ENCODE measurements at regions not wholly inside any gene's neighbourhood (a gene's known extent, or its start where the extent isn't known, plus 50 kb on each side); places are given as distances from the start of the nearest gene placed in this dataset.

GRCh38 chr10:128560406-128560805 lies 434.2 kb upstream of the MKI67 start:
- DNase-seq (ENCODE audit: low read depth) = no peak

DNA sequence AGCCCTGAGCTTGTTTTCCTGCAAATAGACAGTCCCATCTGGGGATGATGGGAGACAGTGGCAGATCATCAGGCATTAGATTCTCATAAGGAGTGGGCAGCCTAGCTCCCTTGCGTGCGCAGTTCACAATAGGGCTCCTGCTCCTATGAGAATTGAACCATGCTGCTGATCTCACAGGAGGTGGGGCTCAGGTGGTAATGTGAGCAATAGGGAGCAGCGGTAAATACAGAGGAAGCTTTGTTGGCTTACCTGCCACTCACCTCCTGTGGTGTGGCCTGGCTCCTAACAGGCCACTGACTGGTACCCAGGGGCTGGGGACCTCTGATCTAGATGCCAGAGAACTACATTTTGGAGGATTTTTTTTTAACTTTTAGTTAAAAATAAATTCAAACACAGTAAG lies 434.8 kb upstream of the MKI67 start:
- DNase-seq (ENCODE audit: low read depth) = no peak

DNA sequence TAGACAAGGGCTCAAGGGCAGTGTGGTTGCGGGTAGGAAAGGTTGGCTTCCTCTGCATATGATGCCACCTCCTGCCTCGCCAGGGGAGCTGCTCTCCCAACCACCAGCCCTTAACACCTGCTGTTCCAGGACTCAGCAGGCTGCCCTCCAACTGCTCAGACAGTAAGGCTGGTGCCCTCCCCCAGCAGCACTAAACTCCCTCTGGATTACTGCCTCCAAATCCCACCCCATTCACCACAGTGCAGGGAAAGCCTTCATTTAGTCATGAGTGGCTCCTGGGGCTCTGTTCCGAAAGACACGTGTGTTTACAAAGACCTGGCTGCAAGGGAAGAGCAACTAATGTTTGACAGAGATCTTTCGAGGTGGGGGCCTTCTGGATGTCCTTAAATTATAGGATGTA lies 437.2 kb upstream of the MKI67 start:
- DNase-seq (ENCODE audit: low read depth) = no peak

- no peak for DNase-seq (ENCODE audit: low read depth)
Observed at GRCh38 chr10:128563904-128564303, 437.7 kb upstream of the MKI67 start.

- no peak for DNase-seq (ENCODE audit: low read depth)
Observed at GRCh38 chr10:128566361-128566968, 440.2 kb upstream of the MKI67 start.

DNA sequence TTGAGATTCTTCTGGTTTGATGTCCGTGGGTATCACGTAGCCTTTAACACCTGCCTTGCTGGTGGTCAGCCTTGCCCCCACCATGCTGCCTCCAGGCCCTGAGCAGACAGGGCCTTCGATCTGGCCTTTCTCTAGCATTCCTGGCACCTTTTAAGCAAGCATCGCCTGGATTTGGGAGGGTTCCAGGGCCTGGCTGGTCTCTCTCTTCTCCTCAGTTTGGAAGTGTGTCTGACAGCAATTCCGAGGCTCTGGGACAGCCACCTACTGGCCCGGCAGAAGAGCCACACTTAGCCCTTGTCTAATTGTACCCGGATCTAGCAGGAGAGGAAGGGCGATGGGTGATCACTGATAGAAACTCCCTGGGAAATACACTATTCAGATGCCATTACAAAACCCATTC lies 441.3 kb upstream of the MKI67 start:
- no peak for DNase-seq (ENCODE audit: low read depth)

- no peak for DNase-seq (ENCODE audit: low read depth)
Observed at GRCh38 chr10:128568041-128568440, 441.8 kb upstream of the MKI67 start.

DNA sequence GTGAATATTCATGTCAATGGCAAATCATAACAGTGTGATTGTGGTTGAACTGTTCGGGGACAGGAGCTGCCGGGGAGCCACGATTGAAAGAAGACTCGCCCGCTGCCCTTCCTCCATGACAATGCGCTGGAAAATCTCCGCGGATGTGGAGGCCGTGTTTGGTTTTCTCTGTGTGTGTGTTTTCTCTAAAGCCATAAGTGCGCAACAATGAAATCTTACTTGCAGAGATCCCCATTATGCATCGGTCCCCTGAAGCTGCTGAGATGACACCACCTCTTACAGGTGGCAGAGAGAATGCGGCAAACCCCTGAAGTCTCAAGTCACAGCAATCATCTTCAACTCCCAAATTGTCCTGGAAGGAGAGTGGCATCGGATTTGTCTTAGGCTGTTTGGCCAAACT lies 442.3 kb upstream of the MKI67 start:
- no peak for DNase-seq (ENCODE audit: low read depth)

GRCh38 chr10:128568990-128569945 lies 443.0 kb upstream of the MKI67 start:
- DNase-seq (ENCODE audit: low read depth) = no peak

DNA sequence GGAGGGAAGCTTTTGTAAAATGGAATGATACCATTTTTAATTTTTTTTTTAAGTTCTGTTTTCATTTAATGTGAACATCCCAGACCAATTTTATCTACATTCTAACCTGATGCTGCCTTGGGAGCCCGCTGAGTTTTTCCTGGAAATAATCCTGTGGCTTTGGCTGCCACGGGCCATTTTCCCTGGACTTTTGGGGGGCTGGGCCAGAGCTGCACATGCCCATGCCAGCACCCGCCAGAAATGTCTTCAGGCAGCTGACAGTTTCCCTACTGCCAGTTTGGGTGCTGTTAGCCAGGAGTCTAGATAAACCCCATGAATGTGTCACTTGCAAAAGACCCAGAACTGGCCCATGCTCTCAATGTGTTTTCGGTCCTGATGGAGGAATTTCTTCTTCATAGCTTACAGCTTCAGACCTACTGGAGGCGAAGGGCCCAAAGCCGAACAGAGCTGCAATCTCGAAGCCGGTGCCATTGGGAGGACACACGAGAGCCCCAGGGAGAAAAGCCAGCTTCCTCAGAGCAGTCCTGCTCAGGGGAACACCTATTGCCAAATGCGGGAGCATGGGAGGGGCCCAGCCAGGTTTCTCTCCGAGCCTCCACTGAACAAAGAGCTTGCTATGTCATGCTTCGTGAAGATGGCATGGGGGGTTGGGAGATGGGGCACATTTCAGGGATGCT lies 444.2 kb upstream of the MKI67 start:
- DNase-seq (ENCODE audit: low read depth) = no peak

DNA sequence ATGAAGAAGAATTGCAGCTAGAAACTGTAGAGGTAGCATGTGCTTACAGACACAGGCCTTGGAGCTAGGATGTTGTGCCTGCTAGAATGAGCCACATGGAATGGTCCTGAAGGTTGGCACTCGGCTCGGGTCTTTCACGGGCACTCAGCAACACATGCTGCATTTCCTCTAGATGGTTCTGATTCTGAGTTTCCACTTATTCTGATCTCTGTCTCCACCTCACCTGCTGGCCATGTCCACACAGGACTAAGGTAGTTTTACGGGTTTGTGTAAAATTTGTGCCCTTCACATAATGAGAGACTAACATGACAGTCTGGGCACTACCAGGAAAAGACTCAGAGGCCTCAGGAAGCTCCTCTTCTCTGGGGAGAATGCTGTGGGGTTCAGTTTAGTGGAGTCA lies 444.8 kb upstream of the MKI67 start:
- no peak for DNase-seq (ENCODE audit: low read depth)

DNA sequence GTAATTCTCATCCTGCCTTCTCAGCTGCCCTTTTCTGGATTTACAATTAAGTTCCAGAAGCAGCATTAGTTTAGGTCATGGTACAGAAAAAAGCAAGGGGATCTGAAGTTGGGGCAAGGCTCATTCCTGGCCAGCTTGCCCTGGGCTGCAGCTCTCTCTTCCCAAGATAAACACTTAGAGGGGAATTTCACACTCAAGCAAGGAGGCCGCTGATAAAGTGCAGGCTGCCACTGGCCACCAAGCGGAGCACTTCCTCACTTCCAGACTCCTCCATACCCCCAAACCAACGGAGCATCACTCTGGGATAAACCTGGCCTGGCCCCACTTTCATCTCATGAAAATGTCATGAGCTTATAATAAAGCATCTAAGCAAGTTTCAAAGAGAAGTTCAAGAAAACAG lies 445.5 kb upstream of the MKI67 start:
- no peak for DNase-seq (ENCODE audit: low read depth)

DNA sequence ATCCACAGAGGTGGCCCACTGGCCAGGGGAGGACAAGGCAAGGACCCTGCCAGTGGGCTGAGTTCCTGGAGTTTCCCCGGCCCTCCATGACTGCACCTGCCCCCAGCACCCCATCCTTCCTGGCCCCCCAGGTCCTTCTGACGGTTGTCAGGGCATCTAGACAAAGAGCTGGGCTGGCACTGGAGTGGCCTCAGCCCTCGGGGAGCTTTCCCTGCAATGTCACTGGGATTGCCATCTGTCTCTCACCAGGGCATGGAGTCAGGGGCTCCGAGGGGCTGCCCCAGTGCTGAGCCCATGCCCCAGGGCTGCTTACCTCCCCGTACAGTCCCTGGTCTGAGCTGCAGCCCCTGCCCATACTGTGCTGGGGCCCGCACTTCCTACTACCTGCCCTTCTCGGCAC lies 446.5 kb upstream of the MKI67 start:
- no peak for DNase-seq (ENCODE audit: low read depth)

- no peak for DNase-seq (ENCODE audit: low read depth)
Observed at GRCh38 chr10:128573281-128573845, 447.1 kb upstream of the MKI67 start.

GRCh38 chr10:128573986-128574385 lies 447.8 kb upstream of the MKI67 start:
- DNase-seq (ENCODE audit: low read depth) = no peak

- no peak for DNase-seq (ENCODE audit: low read depth)
Observed at GRCh38 chr10:128574581-128575210, 448.5 kb upstream of the MKI67 start.

- DNase-seq (ENCODE audit: low read depth) = no peak
Observed at GRCh38 chr10:128575761-128576160, 449.5 kb upstream of the MKI67 start.

- DNase-seq (ENCODE audit: low read depth) = no peak
Observed at GRCh38 chr10:128576336-128576735, 450.1 kb upstream of the MKI67 start.

GRCh38 chr10:128576943-128577670 lies 450.9 kb upstream of the MKI67 start:
- no peak for DNase-seq (ENCODE audit: low read depth)

DNA sequence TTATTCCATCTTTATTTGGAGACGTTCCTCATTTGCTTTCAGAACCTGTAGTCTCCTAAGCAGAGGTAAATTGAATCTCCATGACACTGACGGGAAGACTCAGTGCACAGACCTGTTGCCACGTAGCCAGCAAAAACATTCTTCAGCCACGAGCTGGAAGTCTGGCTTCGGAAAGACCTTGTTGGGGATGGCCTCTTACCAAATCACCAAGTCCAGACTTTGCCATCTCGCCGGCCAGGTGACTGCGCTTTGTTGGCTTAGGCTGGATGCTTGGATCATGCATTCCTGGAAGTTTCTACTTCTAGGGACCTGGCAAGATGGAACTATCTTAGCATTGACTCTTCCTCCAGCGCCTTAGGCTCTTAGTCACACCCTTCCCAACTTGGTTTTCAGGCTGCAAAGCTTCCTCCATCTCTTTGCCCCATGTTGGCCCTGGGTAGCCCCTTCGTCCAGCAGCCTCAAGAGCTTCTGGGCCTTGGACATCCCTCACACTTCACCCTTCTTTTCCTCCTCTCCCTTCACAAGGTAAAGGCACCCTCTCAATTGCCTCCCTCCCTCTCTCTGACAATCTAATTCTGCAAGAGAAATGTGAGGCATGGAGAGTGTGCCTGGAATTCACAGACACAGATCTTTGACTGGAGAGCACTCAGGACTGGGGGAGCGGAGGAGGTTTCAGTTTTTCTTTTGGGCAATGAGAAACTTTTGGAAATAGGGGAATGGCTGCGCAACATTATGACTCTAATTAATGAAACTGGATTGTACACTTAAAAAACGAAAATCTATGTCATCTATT lies 451.9 kb upstream of the MKI67 start:
- DNase-seq (ENCODE audit: low read depth) = no peak

GRCh38 chr10:128578766-128579165 lies 452.5 kb upstream of the MKI67 start:
- DNase-seq (ENCODE audit: low read depth) = no peak

All from stimulated activated CD8-positive, alpha-beta memory T cell treated with anti-CD3 and anti-CD28 coated beads, Interleukin-15, amount 100 ng/mL, for 24 hours (primary cell).